ENCODE measurements at regions not wholly inside any gene's neighbourhood (a gene's known extent, or its start where the extent isn't known, plus 50 kb on each side); places are given as distances from the start of the nearest gene placed in this dataset.

GRCh38 chr11:80733790-80734189 is 1293.0 kb upstream of the TENM4 start:
- TF ChIP-seq, protein P1, sequence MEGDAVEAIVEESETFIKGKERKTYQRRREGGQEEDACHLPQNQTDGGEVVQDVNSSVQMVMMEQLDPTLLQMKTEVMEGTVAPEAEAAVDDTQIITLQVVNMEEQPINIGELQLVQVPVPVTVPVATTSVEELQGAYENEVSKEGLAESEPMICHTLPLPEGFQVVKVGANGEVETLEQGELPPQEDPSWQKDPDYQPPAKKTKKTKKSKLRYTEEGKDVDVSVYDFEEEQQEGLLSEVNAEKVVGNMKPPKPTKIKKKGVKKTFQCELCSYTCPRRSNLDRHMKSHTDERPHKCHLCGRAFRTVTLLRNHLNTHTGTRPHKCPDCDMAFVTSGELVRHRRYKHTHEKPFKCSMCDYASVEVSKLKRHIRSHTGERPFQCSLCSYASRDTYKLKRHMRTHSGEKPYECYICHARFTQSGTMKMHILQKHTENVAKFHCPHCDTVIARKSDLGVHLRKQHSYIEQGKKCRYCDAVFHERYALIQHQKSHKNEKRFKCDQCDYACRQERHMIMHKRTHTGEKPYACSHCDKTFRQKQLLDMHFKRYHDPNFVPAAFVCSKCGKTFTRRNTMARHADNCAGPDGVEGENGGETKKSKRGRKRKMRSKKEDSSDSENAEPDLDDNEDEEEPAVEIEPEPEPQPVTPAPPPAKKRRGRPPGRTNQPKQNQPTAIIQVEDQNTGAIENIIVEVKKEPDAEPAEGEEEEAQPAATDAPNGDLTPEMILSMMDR (IDR thresholded peaks at IDR 0.05): no peak
- TF ChIP-seq POLR2A (IDR thresholded peaks at IDR 0.05): no peak
